Right atrium auricular region (tissue), 2 donors: ENCODE measurements at regions not wholly inside any gene's neighbourhood (a gene's known extent, or its start where the extent isn't known, plus 50 kb on each side); places are given as distances from the start of the nearest gene placed in this dataset.
"Not testable (repeated sequence)": the region's sequence is repeated elsewhere in the genome, so short reads cannot be mapped to it uniquely, and the experiment has no call there.

ENCODE experiments used
- DNase-seq: peaks from one replicate; pipeline ENCODE4 v3.0.0-alpha.2; 2019; ENCODE audit warnings: low spot score
- H3K27ac ChIP-seq, 2 donors: fragments of 200-600 bp; sonication (generic); 1 replicate in 1 of 2; 2 replicates in 1 of 2; pipeline ENCODE4 v1.5.1; 2016 to 2019
- H3K27me3 ChIP-seq, 2 donors: fragments of 200-600 bp; sonication (generic); one replicate each; pipeline versions ENCODE4 v1.5.1 to v1.6.0; 2017 to 2019
- H3K36me3 ChIP-seq: fragments of 200-600 bp; sonication (generic); one replicate; pipeline ENCODE4 v1.5.1; 2016
- H3K4me1 ChIP-seq, 2 donors: fragments of 200-600 bp; sonication (generic); one replicate each; pipeline versions ENCODE4 v1.5.1 to v1.6.0; 2017 to 2019
- H3K4me3 ChIP-seq, 2 donors: fragments of 200-600 bp; sonication (generic); 1 replicate in 1 of 2; 2 replicates in 1 of 2; pipeline ENCODE4 v1.5.1; 2017 to 2019; ENCODE audit warnings: mild to moderate bottlenecking in 1 of 2, moderate library complexity in 1 of 2
- H3K9me3 ChIP-seq, 2 donors: fragments of 200-600 bp; sonication (generic); one replicate each; pipeline ENCODE4 v1.5.1; 2019

GRCh38 chr16:18184755-18185154 is 151.8 kb downstream of the NPIPA8 start:
- not testable (repeated sequence) for H3K36me3 ChIP-seq, H3K9me3 ChIP-seq, DNase-seq, H3K4me3 ChIP-seq, H3K27me3 ChIP-seq, H3K4me1 ChIP-seq, H3K27ac ChIP-seq

- H3K27me3 ChIP-seq, H3K4me3 ChIP-seq, DNase-seq, H3K4me1 ChIP-seq, H3K9me3 ChIP-seq, H3K36me3 ChIP-seq, H3K27ac ChIP-seq: not testable (repeated sequence)
These were observed 155.5 kb downstream of the NPIPA8 start for GRCh38 chr16:18181028-18181427.

GRCh38 chr16:18173945-18174497 is 162.5 kb downstream of the NPIPA8 start:
- H3K27ac ChIP-seq, H3K4me1 ChIP-seq: not testable (repeated sequence)

GRCh38 chr16:18162293-18162692 is 174.2 kb downstream of the NPIPA8 start:
- not testable (repeated sequence) for H3K27ac ChIP-seq, H3K4me3 ChIP-seq, H3K27me3 ChIP-seq

More at GRCh38 chr16:18173945-18174497, 162.5 kb downstream of the NPIPA8 start:
- not testable (repeated sequence) for DNase-seq, H3K9me3 ChIP-seq, H3K36me3 ChIP-seq, H3K4me3 ChIP-seq, H3K27me3 ChIP-seq

GRCh38 chr16:18161224-18161623 is 175.3 kb downstream of the NPIPA8 start:
- H3K27me3 ChIP-seq, H3K27ac ChIP-seq, H3K36me3 ChIP-seq, H3K9me3 ChIP-seq, H3K4me1 ChIP-seq, H3K4me3 ChIP-seq, DNase-seq: not testable (repeated sequence)

More at GRCh38 chr16:18162293-18162692, 174.2 kb downstream of the NPIPA8 start:
- not testable (repeated sequence) for H3K4me1 ChIP-seq, H3K36me3 ChIP-seq, DNase-seq, H3K9me3 ChIP-seq

GRCh38 chr16:18159185-18159584 is 177.4 kb downstream of the NPIPA8 start:
- H3K27me3 ChIP-seq, H3K9me3 ChIP-seq, H3K36me3 ChIP-seq, H3K27ac ChIP-seq, H3K4me3 ChIP-seq, DNase-seq, H3K4me1 ChIP-seq: not testable (repeated sequence)

- H3K36me3 ChIP-seq, H3K4me3 ChIP-seq, H3K4me1 ChIP-seq, H3K9me3 ChIP-seq, DNase-seq, H3K27ac ChIP-seq, H3K27me3 ChIP-seq: not testable (repeated sequence)
These were observed 178.7 kb downstream of the NPIPA8 start for GRCh38 chr16:18157854-18158253.

- not testable (repeated sequence) for H3K4me3 ChIP-seq, H3K36me3 ChIP-seq, H3K4me1 ChIP-seq, H3K9me3 ChIP-seq, H3K27me3 ChIP-seq, H3K27ac ChIP-seq, DNase-seq
These were observed 183.7 kb downstream of the NPIPA8 start for GRCh38 chr16:18152832-18153231.

GRCh38 chr16:18148132-18148531 is 188.4 kb downstream of the NPIPA8 start:
- not testable (repeated sequence) for H3K36me3 ChIP-seq, H3K9me3 ChIP-seq, H3K27me3 ChIP-seq, H3K4me3 ChIP-seq, H3K27ac ChIP-seq, DNase-seq, H3K4me1 ChIP-seq

GRCh38 chr16:18146601-18147142 is 189.9 kb downstream of the NPIPA8 start:
- not testable (repeated sequence) for H3K27ac ChIP-seq, H3K9me3 ChIP-seq, H3K36me3 ChIP-seq, H3K4me3 ChIP-seq, H3K27me3 ChIP-seq, DNase-seq, H3K4me1 ChIP-seq

GRCh38 chr16:18142066-18142465 is 194.5 kb downstream of the NPIPA8 start:
- not testable (repeated sequence) for H3K27me3 ChIP-seq, H3K4me1 ChIP-seq, H3K4me3 ChIP-seq, DNase-seq, H3K9me3 ChIP-seq, H3K36me3 ChIP-seq, H3K27ac ChIP-seq

GRCh38 chr16:18136288-18136687 is 200.2 kb downstream of the NPIPA8 start:
- not testable (repeated sequence) for H3K4me3 ChIP-seq, H3K27me3 ChIP-seq, H3K27ac ChIP-seq, H3K36me3 ChIP-seq, H3K4me1 ChIP-seq, DNase-seq, H3K9me3 ChIP-seq

GRCh38 chr16:18135024-18135423 is 201.5 kb downstream of the NPIPA8 start:
- not testable (repeated sequence) for H3K4me3 ChIP-seq, H3K9me3 ChIP-seq

More at GRCh38 chr16:18135024-18135423, 201.5 kb downstream of the NPIPA8 start:
- not testable (repeated sequence) for H3K27ac ChIP-seq, H3K27me3 ChIP-seq, DNase-seq, H3K36me3 ChIP-seq, H3K4me1 ChIP-seq
